ENCODE measurements at regions not wholly inside any gene's neighbourhood (a gene's known extent, or its start where the extent isn't known, plus 50 kb on each side); places are given as distances from the start of the nearest gene placed in this dataset.
"Not testable (repeated sequence)": the region's sequence is repeated elsewhere in the genome, so short reads cannot be mapped to it uniquely, and the experiment has no call there.

GRCh38 chr11:109480251-109480650 is 58.3 kb downstream of the C11orf87 start:
- FAIRE-seq, result no peak

- no peak for FAIRE-seq
These were observed 64.1 kb downstream of the C11orf87 start for GRCh38 chr11:109486129-109486528.

- no peak for FAIRE-seq
These were observed 69.1 kb downstream of the C11orf87 start for GRCh38 chr11:109490953-109491635.

- no peak for FAIRE-seq
These were observed 84.1 kb downstream of the C11orf87 start for GRCh38 chr11:109506115-109506514.

- FAIRE-seq, result no peak
These were observed 85.3 kb downstream of the C11orf87 start for GRCh38 chr11:109507331-109507730.

- FAIRE-seq, result no peak
These were observed 86.0 kb downstream of the C11orf87 start for GRCh38 chr11:109507836-109508561.

GRCh38 chr11:109508943-109509342 is 87.0 kb downstream of the C11orf87 start:
- FAIRE-seq, result no peak

GRCh38 chr11:109510316-109510715 is 88.3 kb downstream of the C11orf87 start:
- FAIRE-seq, result no peak

GRCh38 chr11:109511598-109511997 is 89.6 kb downstream of the C11orf87 start:
- FAIRE-seq, result no peak

GRCh38 chr11:109512249-109512648 is 90.3 kb downstream of the C11orf87 start:
- no peak for FAIRE-seq

- FAIRE-seq, result no peak
These were observed 90.7 kb downstream of the C11orf87 start for GRCh38 chr11:109512680-109513079.

- FAIRE-seq, result no peak
These were observed 92.5 kb downstream of the C11orf87 start for GRCh38 chr11:109514313-109515018.

GRCh38 chr11:109519253-109519652 is 97.3 kb downstream of the C11orf87 start:
- no peak for FAIRE-seq

- no peak for FAIRE-seq
These were observed 99.6 kb downstream of the C11orf87 start for GRCh38 chr11:109521571-109522086.

- FAIRE-seq, result no peak
These were observed 100.2 kb downstream of the C11orf87 start for GRCh38 chr11:109522116-109522755.

GRCh38 chr11:109525636-109526035 is 103.6 kb downstream of the C11orf87 start:
- FAIRE-seq, result not testable (repeated sequence)

GRCh38 chr11:109526061-109526460 is 104.1 kb downstream of the C11orf87 start:
- no peak for FAIRE-seq

GRCh38 chr11:109526931-109527330 is 104.9 kb downstream of the C11orf87 start:
- FAIRE-seq, result no peak

GRCh38 chr11:109527496-109527895 is 105.5 kb downstream of the C11orf87 start:
- no peak for FAIRE-seq

GRCh38 chr11:109547356-109548027 is 125.5 kb downstream of the C11orf87 start:
- FAIRE-seq, result peak; percentile 88

GRCh38 chr11:109552376-109552775 is 130.4 kb downstream of the C11orf87 start:
- FAIRE-seq, result no peak

- no peak for FAIRE-seq
These were observed 131.3 kb downstream of the C11orf87 start for GRCh38 chr11:109553284-109553683.

Measured in G401.6 (cell line).